PC-3 (cell line): ENCODE measurements at regions not wholly inside any gene's neighbourhood (a gene's known extent, or its start where the extent isn't known, plus 50 kb on each side); places are given as distances from the start of the nearest gene placed in this dataset.

Source experiments
- ATAC-seq: fragments of 200-7000 bp; cut with Tn5 transposase; 2 replicates; pipeline ENCODE4 v1.9.1; 2020; ENCODE audit warnings: mild to moderate bottlenecking, moderate library complexity
- BruUV-seq: library from RNA; stranded (reverse); fragments of 400-500 nt; replicated peaks from 2 replicates; lab custom pipeline; 2021; lab: Mats Ljungman, UMichigan
- CTCF ChIA-PET: fragments of 300-600 bp; sonication (Branson Sonifier 250); formaldehyde crosslinking; loops from one replicate; lab custom pipeline; 2022; ENCODE audit warnings: antibody characterized with exemption; lab: Charles Lee
- POLR2A ChIA-PET: fragments of 300-600 bp; sonication (Branson Sonifier 250); formaldehyde crosslinking; loops from one replicate; lab custom pipeline; 2022; ENCODE audit warnings: antibody characterized with exemption; ENCODE audit not compliant: unreplicated experiment; lab: Charles Lee
- DNase-seq: peaks from one replicate; pipeline ENCODE4 v3.0.0-alpha.2; 2015
- H2AFZ ChIP-seq: fragments of 300-600 bp; sonication (generic); 2 replicates; pipeline ENCODE4 v1.6.0; 2016; ENCODE audit warnings: antibody characterized with exemption, low read length
- H3F3A ChIP-seq: fragments of 300-600 bp; sonication (generic); one replicate; pipeline ENCODE4 v1.6.0; 2017; ENCODE audit warnings: antibody characterized with exemption, low read length, control low read depth, mild to moderate bottlenecking; ENCODE audit not compliant: unreplicated experiment
- H3K27ac ChIP-seq: fragments of 300-600 bp; sonication (generic); 2 replicates; pipeline ENCODE4 v1.5.1; 2016; ENCODE audit warnings: mild to moderate bottlenecking, low read length
- H3K27me3 ChIP-seq: fragments of 300-600 bp; sonication (generic); 2 replicates; pipeline ENCODE4 v1.6.1; 2016; ENCODE audit warnings: low read length, mixed read lengths
- H3K36me3 ChIP-seq: fragments of 300-600 bp; sonication (generic); 2 replicates; pipeline ENCODE4 v1.6.1; 2016; ENCODE audit warnings: low read depth, mixed run types, low read length, mixed read lengths
- H3K4me1 ChIP-seq: fragments of 300-600 bp; sonication (generic); 2 replicates; pipeline ENCODE4 v1.5.1; 2016; ENCODE audit warnings: low read length; ENCODE audit not compliant: insufficient read depth
- H3K4me2 ChIP-seq: fragments of 300-600 bp; sonication (generic); 2 replicates; pipeline ENCODE4 v1.6.0; 2016; ENCODE audit warnings: low read length
- H3K4me3 ChIP-seq: fragments of 300-600 bp; sonication (generic); 2 replicates; pipeline ENCODE4 v1.5.1; 2016; ENCODE audit warnings: mild to moderate bottlenecking, low read length, mixed read lengths
- H3K79me2 ChIP-seq: fragments of 300-600 bp; sonication (generic); 2 replicates; pipeline ENCODE4 v1.6.1; 2017; ENCODE audit warnings: low read length, mixed read lengths
- H3K9ac ChIP-seq: fragments of 300-600 bp; sonication (generic); 2 replicates; pipeline ENCODE4 v1.6.0; 2016; ENCODE audit warnings: mild to moderate bottlenecking, low read length
- H3K9me2 ChIP-seq: fragments of 300-600 bp; sonication (generic); replicated peaks from 2 replicates; pipeline ENCODE4 v1.6.1; 2016; ENCODE audit warnings: mixed run types, low read length, mixed read lengths
- H3K9me3 ChIP-seq: fragments of 300-600 bp; sonication (generic); 2 replicates; pipeline ENCODE4 v1.6.1; 2016; ENCODE audit warnings: low read length, mixed read lengths
- H4K20me1 ChIP-seq: fragments of 300-600 bp; sonication (generic); 2 replicates; pipeline ENCODE4 v1.6.1; 2016; ENCODE audit warnings: low read length, mixed read lengths
- EZH2 ChIP-seq: fragments of 300-600 bp; sonication (generic); IDR thresholded peaks from one replicate; pipeline ENCODE4 v1.6.1; 2017; ENCODE audit warnings: antibody characterized with exemption, mild to moderate bottlenecking, low read length; ENCODE audit not compliant: unreplicated experiment
- EZH2phosphoT487 ChIP-seq: fragments of 300-600 bp; sonication (generic); IDR thresholded peaks from 2 replicates; pipeline ENCODE4 v1.6.1; 2018; ENCODE audit warnings: mild to moderate bottlenecking, antibody characterized with exemption, low read length, borderline replicate concordance
- intact Hi-C: fragments of 100-400 bp; cut with micrococcal nuclease; formaldehyde crosslinking; loops from 2 replicates; pipeline ENCODE4 v1.9.0; 2023
- TF ChIP-seq, protein P1 (sequence below): fragments of 300-600 bp; sonication (generic); conservative IDR thresholded peaks from 2 replicates; pipeline ENCODE4 v1.5.1; 2017; ENCODE audit warnings: antibody characterized with exemption, low read depth, mild to moderate bottlenecking, low read length

DNA sequence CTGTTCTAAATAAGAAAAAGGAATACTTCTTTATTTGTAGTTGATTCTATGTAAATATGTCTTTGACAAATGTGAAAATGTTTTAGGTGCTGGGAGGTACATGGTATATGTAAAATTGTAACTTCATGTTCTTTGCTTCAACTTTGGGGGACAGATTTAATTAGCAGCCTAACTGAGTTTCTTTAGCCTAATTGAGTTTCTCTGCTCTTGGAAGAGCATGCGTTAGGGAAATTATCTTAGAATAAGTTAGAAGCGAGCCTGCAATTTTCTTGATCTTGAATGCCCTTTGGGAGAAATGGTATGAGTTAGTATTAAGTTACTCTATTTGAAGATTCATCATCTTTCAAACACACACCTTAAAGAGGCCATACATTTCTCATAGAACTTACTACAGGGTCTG, 194.3 kb downstream of the AEBP2 start:
- ATAC-seq: no peak
- Histone ChIP-seq H3K9me3 (no peaks in the 10 kb centered on the region), H3K27ac (no peak overlapping the region), H3K4me3 (no peak overlapping the region), H3K4me1 (no peaks in the 10 kb centered on the region), H4K20me1 (no peaks in the 10 kb centered on the region), H3K9me2 (no peaks in the 10 kb centered on the region), H3K79me2 (no peaks in the 10 kb centered on the region), H3K27me3 (no peaks in the 10 kb centered on the region), H2AFZ (no peak overlapping the region), H3K9ac (no peak overlapping the region), H3K4me2 (no peak overlapping the region), H3F3A (no peaks in the 10 kb centered on the region), H3K36me3 (no peaks in the 10 kb centered on the region)
- CTCF ChIA-PET: no interaction called here
- no peak for DNase-seq
- TF ChIP-seq, protein P1, sequence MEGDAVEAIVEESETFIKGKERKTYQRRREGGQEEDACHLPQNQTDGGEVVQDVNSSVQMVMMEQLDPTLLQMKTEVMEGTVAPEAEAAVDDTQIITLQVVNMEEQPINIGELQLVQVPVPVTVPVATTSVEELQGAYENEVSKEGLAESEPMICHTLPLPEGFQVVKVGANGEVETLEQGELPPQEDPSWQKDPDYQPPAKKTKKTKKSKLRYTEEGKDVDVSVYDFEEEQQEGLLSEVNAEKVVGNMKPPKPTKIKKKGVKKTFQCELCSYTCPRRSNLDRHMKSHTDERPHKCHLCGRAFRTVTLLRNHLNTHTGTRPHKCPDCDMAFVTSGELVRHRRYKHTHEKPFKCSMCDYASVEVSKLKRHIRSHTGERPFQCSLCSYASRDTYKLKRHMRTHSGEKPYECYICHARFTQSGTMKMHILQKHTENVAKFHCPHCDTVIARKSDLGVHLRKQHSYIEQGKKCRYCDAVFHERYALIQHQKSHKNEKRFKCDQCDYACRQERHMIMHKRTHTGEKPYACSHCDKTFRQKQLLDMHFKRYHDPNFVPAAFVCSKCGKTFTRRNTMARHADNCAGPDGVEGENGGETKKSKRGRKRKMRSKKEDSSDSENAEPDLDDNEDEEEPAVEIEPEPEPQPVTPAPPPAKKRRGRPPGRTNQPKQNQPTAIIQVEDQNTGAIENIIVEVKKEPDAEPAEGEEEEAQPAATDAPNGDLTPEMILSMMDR: no peak
- TF ChIP-seq EZH2: no peak
- TF ChIP-seq EZH2phosphoT487: no peak
- POLR2A ChIA-PET: no interaction called here
- intact Hi-C loops: no loop called here
- BruUV-seq: no TSS peak

DNA sequence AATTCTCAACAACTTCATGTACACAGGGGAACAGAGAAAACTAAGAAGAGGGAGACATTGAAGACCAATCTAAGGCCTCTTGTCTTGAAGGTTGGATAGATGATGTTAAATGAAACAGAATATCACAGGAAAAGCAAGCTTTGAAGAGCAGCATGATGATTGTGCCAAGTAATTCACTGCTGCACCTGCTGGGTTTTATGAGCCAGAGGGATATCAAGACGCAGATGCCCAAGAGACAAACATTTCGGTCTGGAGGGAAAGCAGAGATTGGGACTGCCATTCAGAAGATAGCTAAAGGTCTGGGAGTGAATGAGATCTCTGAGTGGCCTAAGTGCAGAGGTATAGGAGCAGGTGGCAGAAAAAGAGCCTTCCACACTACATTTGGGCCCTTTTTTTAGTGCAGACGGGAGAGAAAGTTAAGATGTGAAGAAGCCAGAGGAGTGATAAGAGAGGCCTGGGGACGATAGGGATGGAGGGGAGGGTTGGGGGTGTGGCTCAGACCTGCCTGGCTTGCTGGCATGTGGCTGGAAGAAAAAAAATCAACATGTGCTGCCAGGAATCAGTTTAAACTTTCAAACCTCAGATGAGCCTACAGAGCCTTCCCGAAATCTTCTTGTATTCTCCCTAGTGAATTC, 200.6 kb downstream of the AEBP2 start:
- Histone ChIP-seq H2AFZ (no peak overlapping the region), H4K20me1 (no peaks in the 10 kb centered on the region), H3K4me2 (no peak overlapping the region), H3K4me3 (no peak overlapping the region), H3K9ac (no peak overlapping the region), H3K36me3 (no peaks in the 10 kb centered on the region), H3K79me2 (no peaks in the 10 kb centered on the region), H3K4me1 (no peaks in the 10 kb centered on the region), H3K9me3 (no peaks in the 10 kb centered on the region), H3F3A (no peaks in the 10 kb centered on the region), H3K9me2 (no peaks in the 10 kb centered on the region), H3K27me3 (no peaks in the 10 kb centered on the region), H3K27ac (no peak overlapping the region)
- ATAC-seq (no peak), DNase-seq (no peak)
- ChIA-PET POLR2A (no interaction called here), CTCF (no interaction called here)
- no peak for TF ChIP-seq EZH2phosphoT487
- TF ChIP-seq, protein P1: no peak
- no peak for TF ChIP-seq EZH2
- no TSS peak for BruUV-seq
- intact Hi-C loops: no loop called here

DNA sequence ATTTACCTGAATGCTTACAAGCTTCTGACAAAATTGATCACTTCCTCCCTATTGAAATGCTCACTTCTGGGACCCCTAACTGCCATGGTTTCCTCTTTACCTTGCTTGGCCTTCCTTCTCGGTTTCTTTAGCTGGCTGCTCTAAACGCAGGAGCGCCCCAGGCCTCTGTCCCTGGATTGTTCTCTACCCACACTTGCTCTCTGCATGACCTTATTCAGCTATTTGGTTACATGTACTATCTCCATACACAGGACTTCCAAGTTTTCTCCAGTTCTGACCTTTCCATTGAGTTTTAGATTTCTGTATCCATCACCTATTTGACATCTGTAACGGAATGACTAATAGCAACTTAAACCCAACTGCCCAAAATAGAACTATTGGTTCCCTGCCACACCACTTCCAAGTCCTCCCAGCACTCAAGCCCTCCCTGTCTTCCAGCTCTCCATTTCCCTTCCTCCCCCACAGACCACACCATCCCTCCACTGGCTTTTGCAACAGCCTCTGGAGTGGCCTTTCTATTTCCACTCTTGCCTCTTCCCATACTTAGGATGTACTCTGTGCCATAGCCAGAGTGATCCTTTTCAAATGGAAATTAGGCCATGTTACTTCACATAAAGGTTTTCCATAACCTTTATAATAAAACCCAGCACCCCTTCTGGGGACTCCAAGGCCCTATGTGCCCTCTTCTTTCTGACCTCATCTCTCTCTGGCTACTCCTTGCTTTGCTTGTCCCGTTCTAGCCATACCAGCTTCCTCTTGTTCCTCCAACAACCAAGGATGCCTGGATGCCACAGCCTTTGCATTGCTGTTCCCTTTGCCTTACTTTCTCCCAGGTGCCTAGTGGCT, 202.2 kb downstream of the AEBP2 start:
- no peak overlapping the region for H2AFZ ChIP-seq

More for the DNA sequence above, 202.2 kb downstream of the AEBP2 start:
- no peaks in the 10 kb centered on the region for H3K36me3 ChIP-seq
- H3K79me2 ChIP-seq: no peaks in the 10 kb centered on the region
- no peaks in the 10 kb centered on the region for H4K20me1 ChIP-seq
- H3K4me2 ChIP-seq: no peak overlapping the region
- ChIA-PET CTCF (no interaction called here), POLR2A (no interaction called here)
- H3F3A ChIP-seq: no peaks in the 10 kb centered on the region
- no peak overlapping the region for H3K4me3 ChIP-seq
- H3K27ac ChIP-seq: no peak overlapping the region
- no peaks in the 10 kb centered on the region for H3K27me3 ChIP-seq
- H3K4me1 ChIP-seq: no peaks in the 10 kb centered on the region
- intact Hi-C loops: no loop called here
- H3K9me2 ChIP-seq: no peaks in the 10 kb centered on the region
- ATAC-seq (no peak), DNase-seq (no peak)
- no peaks in the 10 kb centered on the region for H3K9me3 ChIP-seq
- no TSS peak for BruUV-seq
- no peak overlapping the region for H3K9ac ChIP-seq
- TF ChIP-seq EZH2 (no peak), EZH2phosphoT487 (no peak)
- TF ChIP-seq, protein P1: no peak
